GM12874 (cell line): ENCODE measurements at regions not wholly inside any gene's neighbourhood (a gene's known extent, or its start where the extent isn't known, plus 50 kb on each side); places are given as distances from the start of the nearest gene placed in this dataset.

Experiments
- TF ChIP-seq, protein P1 (sequence below): IDR thresholded peaks from 2 replicates; pipeline ENCODE4 v1.5.1; 2011; ENCODE audit warnings: low read depth, mild to moderate bottlenecking, control low read depth, low read length, moderate library complexity; ENCODE audit not compliant: insufficient read depth

DNA sequence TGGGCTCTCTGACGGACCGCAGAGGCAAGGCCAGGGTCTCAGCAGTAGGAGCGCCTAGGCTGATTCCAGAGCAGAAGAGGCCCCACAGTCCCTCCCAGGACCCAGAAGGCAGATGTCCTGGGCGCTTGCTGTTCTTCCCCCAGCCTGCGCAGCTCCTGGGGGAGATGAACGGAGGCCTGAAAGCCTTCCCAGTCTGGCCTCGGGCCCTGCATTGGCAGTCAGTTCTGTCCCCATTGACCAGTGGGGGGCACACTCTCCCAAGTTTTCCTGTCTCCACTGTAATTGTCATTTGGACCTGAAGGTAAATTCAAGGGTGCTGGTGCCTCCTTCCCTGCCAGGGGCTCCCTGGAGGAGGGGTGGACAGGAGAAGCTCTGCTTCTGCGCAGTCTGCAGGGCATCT is 345.7 kb downstream of the CYP26B1 start:
- TF ChIP-seq, protein P1, sequence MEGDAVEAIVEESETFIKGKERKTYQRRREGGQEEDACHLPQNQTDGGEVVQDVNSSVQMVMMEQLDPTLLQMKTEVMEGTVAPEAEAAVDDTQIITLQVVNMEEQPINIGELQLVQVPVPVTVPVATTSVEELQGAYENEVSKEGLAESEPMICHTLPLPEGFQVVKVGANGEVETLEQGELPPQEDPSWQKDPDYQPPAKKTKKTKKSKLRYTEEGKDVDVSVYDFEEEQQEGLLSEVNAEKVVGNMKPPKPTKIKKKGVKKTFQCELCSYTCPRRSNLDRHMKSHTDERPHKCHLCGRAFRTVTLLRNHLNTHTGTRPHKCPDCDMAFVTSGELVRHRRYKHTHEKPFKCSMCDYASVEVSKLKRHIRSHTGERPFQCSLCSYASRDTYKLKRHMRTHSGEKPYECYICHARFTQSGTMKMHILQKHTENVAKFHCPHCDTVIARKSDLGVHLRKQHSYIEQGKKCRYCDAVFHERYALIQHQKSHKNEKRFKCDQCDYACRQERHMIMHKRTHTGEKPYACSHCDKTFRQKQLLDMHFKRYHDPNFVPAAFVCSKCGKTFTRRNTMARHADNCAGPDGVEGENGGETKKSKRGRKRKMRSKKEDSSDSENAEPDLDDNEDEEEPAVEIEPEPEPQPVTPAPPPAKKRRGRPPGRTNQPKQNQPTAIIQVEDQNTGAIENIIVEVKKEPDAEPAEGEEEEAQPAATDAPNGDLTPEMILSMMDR, result 0 out of 2 replicates have a peak, but pooled peaks have one; percentile 3

- TF ChIP-seq, protein P1, result no peak
These were observed 346.1 kb downstream of the CYP26B1 start for GRCh38 chr2:71801556-71801955.

- TF ChIP-seq, protein P1, result no peak
These were observed 346.8 kb downstream of the CYP26B1 start for GRCh38 chr2:71800851-71801250.

- TF ChIP-seq, protein P1, result no peak
These were observed 346.9 kb downstream of the DYSF start for GRCh38 chr2:71800106-71800809.

DNA sequence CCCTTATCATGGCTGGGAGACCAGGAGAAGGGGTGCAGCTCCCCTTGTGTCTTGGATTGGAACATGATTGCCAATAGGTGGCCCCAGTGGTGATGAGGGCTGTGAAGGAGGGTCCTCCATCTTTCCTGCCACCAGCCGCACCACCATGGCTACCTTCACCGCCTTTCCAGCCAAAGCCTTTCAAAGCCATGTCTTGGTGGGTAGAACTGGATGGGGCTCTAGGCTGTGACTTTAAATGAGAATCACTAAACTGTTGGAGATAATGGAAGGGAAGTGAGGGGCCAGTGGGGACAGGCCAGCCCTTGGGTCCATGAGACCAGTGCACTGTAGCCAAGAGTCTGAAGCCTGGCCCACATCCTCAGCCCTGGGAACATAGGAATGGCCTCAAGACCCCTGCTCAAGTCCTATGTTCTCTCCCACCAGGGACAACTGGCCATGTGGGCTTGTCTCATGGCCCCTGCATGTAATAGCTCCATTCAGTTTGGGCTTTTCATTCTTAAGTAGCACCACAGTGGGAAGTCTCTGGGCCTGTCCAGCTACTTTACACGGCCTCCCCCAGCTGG is 345.7 kb downstream of the DYSF start:
- TF ChIP-seq, protein P1, result no peak

- TF ChIP-seq, protein P1, result peak; percentile 71
These were observed 345.1 kb downstream of the DYSF start for GRCh38 chr2:71798266-71799012.

- TF ChIP-seq, protein P1, result no peak
These were observed 343.9 kb downstream of the DYSF start for GRCh38 chr2:71797035-71797810.
